Renal pelvis (tissue), 1 donor: ENCODE measurements at regions not wholly inside any gene's neighbourhood (a gene's known extent, or its start where the extent isn't known, plus 50 kb on each side); places are given as distances from the start of the nearest gene placed in this dataset.

Experiments
- DNase-seq: peaks from one replicate; pipeline ENCODE4 v3.0.0-alpha.2; 2013

DNA sequence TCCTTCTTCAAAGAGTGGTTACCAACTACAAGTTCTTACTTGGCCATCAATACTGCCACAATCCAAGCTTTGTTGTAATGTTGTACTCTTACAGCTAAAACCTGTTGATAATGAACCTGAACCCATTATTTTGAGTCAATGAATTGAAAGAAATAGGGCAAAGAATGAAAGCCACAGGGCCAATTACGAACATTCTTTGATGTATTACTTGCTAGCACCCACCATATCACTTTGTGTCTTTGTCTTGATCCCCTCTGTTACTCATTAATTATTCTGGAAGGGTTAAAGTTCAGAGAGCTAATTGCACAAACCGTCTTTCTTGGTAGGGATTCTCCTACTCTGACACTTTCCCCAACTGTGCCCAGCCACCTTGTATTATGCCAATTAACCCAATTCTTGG, 53.2 kb upstream of the TFEC start:
- DNase-seq: no peak

DNA sequence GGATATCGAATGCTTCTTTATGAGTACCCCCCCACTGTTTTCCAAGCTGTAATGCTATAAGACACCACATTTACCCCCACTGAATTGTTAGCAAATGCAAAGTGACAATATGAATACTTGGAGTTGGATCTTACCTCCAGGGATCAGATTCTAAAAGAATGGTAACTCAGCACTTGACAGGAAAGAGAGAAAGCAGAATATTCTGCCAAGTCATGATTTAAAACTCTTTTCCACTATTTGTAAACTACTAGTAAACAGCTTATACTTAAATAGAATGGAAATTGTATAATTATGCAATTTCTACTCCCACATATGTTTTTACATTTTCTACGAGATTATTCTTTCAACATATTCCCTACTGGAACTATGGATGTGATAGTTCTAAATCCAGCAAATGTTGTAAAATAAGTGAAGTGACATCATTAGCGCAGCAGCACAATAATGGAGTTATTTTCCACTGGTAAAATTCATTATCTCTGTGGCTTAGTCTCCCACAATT, 56.0 kb upstream of the TFEC start:
- DNase-seq: no peak

DNA sequence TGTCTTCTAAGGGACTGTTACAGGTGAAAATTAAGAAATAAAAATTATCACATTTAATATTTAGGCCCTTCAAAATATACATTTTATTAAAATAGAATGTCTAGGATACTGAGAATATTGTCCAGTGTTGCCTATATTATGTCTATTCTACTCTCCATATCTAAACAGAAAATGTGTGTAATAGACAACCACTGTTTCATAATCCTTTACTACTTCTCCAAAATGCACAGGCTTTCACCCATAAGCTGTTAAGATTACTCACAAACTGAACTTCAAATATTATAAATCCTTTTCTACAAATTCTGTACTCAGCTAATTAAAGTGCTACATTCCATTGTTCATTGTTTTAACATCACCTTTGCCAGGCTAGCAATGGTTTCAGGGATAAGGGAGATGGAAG, 56.7 kb upstream of the TFEC start:
- DNase-seq: no peak

DNA sequence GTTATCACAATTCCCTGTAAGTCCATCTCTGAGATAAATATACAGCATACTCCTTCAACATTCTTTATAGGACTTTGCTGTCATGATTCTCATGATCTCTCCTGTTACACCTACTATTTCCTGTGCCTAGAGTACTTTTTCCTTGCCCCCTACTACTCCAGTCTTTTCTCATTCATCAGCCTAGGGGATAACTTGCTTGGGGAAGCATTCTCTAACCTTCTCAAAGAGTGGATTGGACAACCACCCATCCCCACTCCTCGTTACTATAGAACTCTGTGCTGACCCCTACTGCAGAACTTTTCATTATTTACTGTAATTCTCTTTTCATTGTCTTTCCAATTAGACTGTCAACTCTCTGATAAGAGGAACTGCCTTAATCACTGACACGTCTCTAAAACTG, 57.4 kb upstream of the TFEC start:
- DNase-seq: no peak

DNA sequence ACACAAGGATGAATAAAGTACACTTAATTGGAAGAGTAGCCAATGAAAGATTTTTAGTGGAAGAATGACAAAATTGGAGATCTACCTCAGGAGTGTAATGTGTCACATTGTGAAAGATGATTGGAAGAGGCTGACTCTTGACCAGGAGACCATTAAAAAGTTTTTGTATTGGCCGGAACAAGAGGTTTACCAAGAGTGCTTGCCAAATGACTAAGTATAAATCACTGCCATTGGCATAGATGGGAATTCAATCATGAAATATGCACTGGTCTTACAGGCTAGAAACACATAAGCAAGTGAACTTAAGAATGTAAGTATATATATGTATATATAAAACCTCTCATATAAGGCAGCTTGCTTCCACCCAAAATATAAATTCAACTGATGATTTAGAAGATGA, 58.7 kb upstream of the TFEC start:
- DNase-seq: no peak

DNA sequence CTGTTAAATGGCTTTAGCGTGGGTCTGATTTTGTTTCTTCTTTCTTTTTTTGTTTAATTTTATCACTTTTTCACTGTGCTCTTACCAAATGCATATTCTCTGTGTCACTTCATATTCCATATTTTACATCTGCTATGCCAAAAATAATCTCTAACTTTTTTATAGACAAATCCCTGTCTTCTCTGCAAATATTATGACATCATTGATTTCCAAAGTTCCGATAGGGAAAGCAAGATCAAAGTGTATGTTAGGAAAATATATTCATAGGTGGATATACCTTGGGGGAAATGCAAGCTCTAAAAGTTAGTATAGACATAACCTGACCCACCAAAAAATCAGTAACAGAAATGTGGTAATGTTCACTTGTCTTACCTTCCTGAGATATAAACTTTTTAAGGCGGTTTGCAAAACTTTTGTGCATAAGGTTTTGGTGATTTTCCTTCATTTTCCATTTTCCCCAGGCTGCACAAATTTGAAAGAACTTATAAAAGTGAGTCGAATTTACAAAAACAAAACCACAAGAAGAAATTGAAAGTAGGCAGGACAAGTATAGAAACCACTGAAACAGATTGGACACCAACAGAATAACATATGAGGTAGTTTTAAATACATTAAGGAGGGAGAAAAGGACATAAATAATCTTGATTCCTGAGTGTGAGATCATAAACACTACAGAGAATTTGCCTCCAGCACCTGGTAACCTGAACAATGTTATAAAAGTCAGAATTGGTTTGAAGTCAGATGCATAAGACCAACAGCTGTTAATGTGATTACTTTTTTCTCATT, 63.1 kb upstream of the TFEC start:
- DNase-seq: no peak

DNA sequence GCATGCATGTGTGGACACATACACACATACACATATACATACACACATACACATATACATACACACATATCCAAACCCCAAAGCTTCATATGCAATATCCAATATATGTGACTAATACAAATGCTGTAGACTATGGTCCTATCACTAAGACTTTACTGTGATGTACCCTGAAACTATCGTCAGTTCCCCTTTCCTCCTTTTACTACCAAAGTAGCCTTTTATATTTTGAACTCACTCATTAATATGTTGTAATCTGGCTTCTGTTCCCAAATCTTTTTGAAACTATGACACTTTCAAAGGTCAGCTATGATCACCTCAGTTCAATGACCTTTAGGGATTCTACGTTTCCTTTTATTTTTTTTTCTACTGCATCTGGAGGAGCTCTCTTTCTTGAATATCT, 64.8 kb upstream of the TFEC start:
- no peak for DNase-seq

DNA sequence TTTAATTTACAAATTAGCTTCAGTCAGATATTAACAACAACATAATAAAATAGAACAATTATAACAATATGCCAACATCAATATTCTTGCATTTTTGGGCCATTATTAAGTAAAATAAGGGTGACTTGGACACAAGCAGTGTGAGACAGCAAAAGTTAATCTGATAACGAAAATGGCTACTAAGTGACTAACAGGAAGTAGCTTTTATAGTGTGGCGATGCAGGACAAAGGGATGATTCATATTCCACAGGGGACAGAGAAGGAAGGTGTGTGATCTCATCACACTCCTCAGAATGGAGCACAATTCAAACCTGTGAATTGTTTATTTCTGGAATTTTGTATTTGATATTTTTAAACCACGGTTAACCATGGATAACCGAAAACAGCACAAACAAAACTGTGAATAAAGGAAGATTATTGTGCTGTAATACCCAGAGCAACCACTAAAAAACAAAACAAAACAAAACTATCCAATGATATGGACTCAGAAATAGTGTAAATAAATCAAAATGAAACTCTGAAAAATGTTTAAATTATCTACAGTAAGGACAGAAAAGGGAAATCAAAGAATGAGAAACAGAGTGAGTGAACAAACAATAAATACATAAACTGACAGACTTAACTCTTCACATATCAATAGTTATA, 66.9 kb upstream of the TFEC start:
- DNase-seq: no peak

DNA sequence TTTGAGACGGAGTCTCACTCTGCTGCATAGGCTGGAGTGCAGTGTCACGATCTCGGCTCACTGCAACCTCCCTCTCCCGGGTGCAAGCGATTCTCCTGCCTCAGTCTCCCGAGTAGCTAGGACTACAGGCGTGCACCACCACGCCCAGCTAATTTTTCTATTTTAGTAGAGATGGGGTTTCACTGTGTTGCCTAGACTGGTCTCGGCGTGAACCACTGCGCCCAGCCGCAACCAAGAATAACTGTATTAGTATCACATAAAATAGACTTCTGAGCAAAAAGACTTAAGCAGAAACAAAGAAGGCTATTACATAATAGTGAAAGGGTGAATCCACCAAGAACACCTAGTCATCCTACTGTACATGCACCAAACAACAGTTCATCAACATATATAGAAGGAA, 67.6 kb upstream of the TFEC start:
- no peak for DNase-seq

DNA sequence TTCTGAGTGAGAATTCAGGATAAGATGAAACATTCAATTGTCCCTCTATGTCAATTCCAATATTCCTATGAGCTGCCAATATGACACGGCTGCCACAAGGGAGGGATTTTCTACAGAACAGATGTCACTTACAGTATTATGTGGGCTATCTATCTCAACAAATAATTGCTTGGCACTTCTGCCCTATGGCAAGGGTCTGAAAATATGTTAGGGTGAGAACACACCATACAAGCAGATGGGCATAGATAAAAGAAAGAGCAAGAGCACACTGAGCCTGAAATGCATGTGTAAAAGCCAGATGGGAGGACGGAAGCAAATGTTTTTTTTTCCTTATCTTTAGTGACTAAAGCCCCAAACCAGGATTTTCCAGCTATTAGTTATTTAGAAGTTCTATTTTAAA, 70.1 kb upstream of the TFEC start:
- no peak for DNase-seq

DNA sequence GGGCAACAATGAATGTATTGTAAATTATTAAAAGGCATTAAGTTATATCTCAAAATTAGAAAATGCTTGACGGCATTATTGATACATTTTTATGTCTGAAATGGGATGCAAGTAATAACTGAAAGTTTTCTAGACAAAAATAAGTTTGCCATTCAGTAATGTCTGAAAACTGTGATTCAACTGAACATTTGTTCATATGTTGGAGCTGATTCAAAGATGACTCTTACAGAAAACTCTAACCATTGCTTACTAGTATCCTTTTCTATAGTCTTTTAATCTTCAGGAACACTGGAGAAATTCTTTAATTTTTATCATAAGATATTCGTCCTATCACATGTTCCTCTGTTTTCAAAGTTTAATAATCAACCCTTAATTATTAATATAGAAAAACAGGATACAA, 71.1 kb upstream of the TFEC start:
- no peak for DNase-seq

DNA sequence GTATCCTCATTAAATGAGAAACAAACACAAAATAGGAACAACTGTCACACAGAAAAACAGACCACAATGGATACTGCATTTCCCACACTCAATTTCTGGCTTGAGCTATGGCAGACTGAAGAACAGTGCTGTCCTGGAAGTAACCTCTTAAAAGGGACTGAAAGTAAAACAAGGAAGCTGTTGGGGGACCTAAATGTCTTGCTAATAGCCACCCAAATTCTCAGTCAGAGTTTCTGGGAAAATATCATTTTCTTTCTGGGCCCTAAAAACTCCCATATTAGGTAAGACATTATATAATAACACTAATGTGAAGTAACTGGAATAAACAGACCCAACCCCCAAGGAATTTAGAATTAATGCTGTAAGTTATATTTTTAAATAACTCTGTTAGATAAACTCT, 80.9 kb upstream of the TFEC start:
- DNase-seq: no peak

DNA sequence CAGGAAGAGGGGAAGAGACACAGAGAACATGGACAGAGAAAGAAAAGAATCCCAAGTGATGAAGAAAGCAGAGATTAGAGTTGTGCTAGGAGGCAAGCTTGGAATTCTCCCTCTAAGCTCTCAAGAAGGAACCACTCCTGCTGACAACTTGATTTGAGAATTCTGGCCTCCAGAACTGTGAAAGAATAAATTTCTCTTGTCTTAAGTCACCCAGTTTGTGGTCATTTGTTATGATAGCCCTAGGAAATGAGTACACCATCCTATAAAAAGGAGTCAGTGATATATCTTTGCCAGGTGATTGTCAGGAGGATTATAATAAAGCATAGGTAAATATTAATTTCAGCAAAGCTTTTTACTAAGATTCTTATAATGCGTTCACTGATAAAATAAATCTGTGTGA, 82.7 kb upstream of the TFEC start:
- no peak for DNase-seq

DNA sequence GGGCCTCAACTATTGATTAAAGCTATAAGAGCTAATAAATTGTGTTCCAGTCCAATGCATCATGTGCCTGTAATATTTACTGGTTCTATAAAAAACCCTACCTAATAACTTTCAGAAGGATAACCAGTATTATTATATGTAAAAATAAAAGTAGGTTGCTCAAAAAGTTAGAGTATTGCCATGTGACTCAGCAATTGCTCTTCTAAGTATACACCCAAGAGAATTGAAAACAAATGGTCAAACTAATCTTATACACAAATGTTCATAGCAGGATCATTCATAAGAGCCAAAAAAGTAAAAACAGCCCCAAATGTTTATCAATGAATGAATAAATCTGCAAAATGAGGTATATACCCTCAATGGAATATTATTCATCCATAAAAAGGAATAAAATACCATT, 89.5 kb upstream of the TES start:
- no peak for DNase-seq

DNA sequence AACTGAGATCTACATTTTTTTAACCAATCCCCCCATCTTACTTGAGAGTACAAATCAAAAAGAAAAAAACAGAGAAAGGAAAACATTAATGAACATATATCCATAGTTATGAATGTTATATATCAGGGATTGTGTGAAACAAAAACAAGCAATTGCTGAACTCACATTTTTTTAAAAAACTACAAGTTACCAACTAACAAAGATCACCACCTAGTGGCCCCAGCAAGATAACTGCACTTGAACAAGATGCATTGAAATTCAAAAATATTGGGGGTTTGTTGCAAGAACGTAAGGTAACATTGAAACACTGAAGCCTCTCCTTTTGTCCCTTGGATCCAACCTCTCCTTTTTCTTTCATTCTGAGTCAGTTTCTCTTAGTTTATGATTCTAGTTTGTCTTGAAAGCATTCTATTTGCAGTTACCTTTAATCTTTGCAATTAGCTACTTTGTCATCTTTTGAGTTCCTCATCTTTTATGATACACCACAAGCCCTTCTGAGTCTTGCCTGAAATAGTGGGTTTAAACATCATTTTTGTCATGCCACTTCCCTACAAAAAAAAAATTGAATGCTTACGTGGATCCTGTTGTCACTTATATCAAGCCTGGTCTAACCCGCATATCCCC, 87.3 kb upstream of the TES start:
- DNase-seq: peak; percentile 28

DNA sequence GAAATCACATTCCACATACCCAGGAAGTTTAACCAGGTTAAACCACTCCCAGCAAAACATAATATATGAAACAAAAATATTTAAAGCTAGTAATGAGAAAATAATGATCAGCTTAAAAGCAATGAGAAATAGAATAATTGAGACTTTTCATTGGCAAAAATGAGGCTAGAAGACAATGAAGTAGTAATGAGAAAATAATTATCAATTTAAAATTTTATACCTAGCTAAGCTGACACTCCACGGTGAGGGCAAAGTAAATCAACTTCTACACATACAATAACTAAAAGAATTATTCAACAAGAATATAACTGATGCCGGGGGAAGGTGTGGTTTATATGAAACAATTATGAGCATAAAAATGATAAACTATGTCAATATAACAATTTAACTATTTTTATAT, 82.2 kb upstream of the TES start:
- DNase-seq: no peak

DNA sequence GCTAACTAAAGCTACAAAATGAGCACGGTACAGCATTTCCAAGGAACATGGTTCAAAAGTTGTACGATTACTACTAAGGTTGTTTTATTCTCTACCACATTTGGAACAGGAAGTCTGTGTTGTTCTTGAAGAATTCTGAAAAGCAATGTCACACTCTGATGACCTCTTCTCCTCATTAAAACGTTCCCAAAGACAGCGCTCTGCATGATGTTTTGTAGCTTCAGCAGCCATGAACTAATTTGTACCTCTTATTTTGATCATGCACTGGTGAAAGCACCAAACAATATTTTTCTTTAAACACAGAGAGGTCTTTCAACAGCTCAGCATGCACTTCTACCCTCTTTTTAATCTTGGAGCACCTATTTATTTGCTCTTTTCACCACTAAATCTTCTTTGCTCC, 75.0 kb upstream of the TES start:
- no peak for DNase-seq

DNA sequence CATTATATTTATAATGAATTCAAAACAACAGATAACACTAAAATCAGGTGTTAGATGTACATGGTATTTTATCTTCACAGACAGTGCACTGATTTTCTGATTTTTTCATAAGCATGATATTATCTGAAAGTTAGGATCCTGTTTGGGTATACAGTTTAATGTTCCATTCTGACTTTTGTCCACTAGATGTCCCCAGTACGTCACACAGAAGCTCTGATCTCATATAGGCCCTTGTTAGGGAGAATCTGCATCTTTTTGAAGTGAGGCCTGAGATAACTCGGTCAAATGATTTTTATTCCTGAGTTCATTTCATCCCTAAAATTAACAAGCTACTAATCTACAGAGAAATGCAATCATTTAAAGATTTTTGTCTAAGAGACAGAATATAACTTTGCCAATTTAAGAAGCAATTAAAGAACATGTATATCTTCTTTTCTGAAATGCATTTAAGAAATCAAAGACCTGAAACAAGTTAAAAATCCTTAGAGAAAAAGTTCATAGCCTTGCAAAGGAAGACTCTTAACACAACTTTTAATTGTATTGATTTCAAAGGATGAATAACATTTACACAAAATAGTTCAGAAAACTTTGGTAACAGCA, 72.0 kb upstream of the TES start:
- peak; percentile 48 for DNase-seq

DNA sequence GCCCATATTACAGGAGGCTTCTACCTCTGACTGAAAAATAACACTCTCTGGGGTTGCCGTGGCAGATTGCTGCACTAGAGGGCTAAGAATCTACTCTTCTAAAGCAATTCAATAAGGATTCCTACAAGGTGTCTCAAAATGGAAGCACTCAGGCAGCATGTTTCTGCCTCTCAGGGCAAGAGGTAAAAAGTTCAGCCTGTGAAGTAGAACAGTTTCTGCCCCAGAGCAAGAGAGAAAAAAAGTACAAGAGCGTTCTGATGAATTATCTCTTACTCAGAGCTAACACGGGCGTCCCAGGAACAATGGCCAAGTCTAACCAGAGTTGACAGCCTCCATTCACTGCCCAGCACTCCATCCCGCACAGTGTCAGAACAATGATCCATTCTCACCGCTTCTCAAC, 71.3 kb upstream of the TES start:
- DNase-seq: no peak

DNA sequence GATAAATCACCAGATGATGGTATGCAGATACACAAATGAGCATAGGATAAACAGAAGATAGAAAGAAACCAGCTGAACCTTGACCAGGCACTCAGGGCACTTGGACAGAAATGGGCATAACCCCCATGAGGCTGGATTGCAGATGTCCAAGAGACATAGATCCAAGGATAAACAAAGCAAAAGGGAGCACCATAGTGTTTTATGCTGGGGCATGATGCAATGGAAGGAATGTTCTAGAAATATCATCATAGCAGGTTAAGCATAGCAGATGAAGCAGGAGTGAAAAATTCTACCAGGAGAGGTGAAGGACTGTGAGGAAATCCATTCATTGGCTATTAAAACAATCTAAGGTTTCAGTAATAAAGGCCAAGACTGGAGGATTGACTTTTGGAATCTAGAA, 70.5 kb upstream of the TES start:
- DNase-seq: no peak

DNA sequence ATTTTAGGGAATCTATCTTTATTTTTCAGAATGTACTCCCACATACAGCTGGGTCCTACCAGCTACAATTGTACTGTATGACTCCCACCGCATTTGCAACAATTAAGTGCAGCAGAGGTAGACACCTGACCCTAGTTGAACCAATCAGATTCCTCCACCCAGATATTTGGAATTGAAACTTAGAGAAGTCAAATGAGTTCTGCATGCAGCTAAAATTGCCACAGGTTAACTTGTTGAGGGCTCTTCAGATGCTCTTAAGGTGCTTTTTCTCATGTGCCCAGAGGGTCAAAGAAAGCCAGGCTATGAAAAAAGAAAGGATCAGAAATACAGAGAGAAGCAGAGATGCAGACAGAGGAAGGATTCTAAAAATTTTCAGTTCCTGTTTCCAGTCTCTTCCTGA, 68.0 kb upstream of the TES start:
- DNase-seq: no peak

DNA sequence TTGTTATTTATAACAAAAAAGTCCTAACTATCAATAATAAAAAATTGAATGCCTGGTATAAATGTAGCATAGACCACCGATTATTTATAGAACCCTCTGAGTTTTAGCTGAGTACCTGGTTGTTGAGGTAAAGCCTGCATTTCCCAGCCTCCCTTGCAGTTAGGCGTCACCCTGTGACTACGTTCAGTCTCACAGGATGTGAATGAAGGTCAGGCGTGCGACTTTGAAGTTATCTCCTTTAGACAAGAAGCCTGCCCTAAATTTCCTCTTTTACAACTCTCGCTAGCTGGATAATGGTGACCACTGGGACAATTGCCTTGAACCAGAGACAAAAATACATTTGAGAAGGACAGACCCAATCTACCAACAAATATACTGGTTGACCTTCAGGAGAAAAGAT, 67.5 kb upstream of the TES start:
- no peak for DNase-seq

DNA sequence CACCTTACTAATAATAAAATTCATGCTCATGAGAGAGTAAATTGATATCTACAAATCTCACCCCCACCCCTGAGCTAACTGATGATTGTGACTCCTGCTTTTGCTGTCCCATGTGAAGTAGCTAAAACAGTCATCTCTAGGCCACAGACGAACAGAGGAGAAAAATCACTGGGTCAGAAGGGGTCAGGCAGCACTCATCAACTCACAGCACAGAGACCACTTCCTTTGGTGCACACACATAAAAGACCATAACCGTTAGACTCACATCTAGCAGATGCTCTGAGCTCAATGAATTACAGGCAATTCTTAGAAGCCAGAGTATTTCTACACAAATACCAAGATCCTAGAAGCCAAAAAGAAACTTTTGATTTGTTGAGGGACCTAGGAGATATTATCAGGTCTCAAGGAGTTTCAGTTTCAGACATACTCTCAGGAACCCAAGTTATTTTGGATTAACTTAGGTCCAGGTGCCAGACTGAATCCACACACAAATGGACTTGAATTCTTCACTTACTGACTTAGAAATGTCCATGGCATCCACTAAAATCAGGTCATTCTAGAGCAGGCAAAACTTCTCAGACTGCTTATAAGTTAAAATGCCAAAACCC, 65.0 kb upstream of the TES start:
- no peak for DNase-seq
